ENCODE measurements at regions not wholly inside any gene's neighbourhood (a gene's known extent, or its start where the extent isn't known, plus 50 kb on each side); places are given as distances from the start of the nearest gene placed in this dataset.

- peaks cover 7% of the 10 kb centered on the region for H3K9me3 Mint-ChIP-seq
- TF ChIP-seq CTCF (IDR thresholded peaks at IDR 0.05) = no peak
- ATAC-seq (no peak), DNase-seq (no peak)
- H3K27me3 Mint-ChIP-seq = no peaks in the 10 kb centered on the region
- POLR2A ChIA-PET = no interaction called here
- no peak overlapping the region for H3K27ac Mint-ChIP-seq
- H3K4me3 Mint-ChIP-seq = no peak overlapping the region
- intact Hi-C loops (cut with micrococcal nuclease) = no loop called here
- H3K36me3 Mint-ChIP-seq (ENCODE audit: low read depth) = no peaks in the 10 kb centered on the region
- H3K4me1 Mint-ChIP-seq (ENCODE audit: low read depth) = no peaks in the 10 kb centered on the region
- CTCF ChIA-PET = no interaction called here
These were observed 252.8 kb upstream of the CHD6 start for GRCh38 chr20:41870869-41871462.

GRCh38 chr20:41869261-41869660, 251.1 kb upstream of the CHD6 start:
- H3K27me3 Mint-ChIP-seq = no peaks in the 10 kb centered on the region
- ATAC-seq (no peak), DNase-seq (no peak)
- no peaks in the 10 kb centered on the region for H3K4me1 Mint-ChIP-seq (ENCODE audit: low read depth)
- ChIA-PET CTCF (no interaction called here), POLR2A (no interaction called here)
- no peak for TF ChIP-seq CTCF (IDR thresholded peaks at IDR 0.05)
- intact Hi-C loops (cut with micrococcal nuclease) = no loop called here
- no peak overlapping the region for H3K27ac Mint-ChIP-seq
- no peak overlapping the region for H3K4me3 Mint-ChIP-seq
- H3K9me3 Mint-ChIP-seq = peaks cover 7% of the 10 kb centered on the region
- H3K36me3 Mint-ChIP-seq (ENCODE audit: low read depth) = no peaks in the 10 kb centered on the region

GRCh38 chr20:41865938-41866337, 247.8 kb upstream of the CHD6 start:
- TF ChIP-seq CTCF (IDR thresholded peaks at IDR 0.05) = no peak
- ChIA-PET POLR2A (no interaction called here), CTCF (no interaction called here)
- intact Hi-C loops (cut with micrococcal nuclease) = no loop called here
- Mint-ChIP-seq H3K4me3 (no peak overlapping the region), H3K4me1 (ENCODE audit: low read depth) (no peaks in the 10 kb centered on the region), H3K27me3 (no peaks in the 10 kb centered on the region), H3K27ac (no peak overlapping the region), H3K36me3 (ENCODE audit: low read depth) (no peaks in the 10 kb centered on the region), H3K9me3 (peaks cover 7% of the 10 kb centered on the region)
- ATAC-seq (no peak), DNase-seq (no peak)

GRCh38 chr20:41862476-41862875, 244.3 kb upstream of the CHD6 start:
- Mint-ChIP-seq H3K27me3 (no peaks in the 10 kb centered on the region), H3K36me3 (ENCODE audit: low read depth) (no peaks in the 10 kb centered on the region), H3K27ac (no peak overlapping the region), H3K9me3 (peaks cover 4% of the 10 kb centered on the region), H3K4me3 (no peak overlapping the region), H3K4me1 (ENCODE audit: low read depth) (no peaks in the 10 kb centered on the region)
- no peak for ATAC-seq
- no peak for TF ChIP-seq CTCF (IDR thresholded peaks at IDR 0.05)
- intact Hi-C loops (cut with micrococcal nuclease) = no loop called here
- no peak for DNase-seq
- ChIA-PET POLR2A (no interaction called here), CTCF (no interaction called here)

GRCh38 chr20:41861772-41862422, 243.7 kb upstream of the CHD6 start:
- no peak overlapping the region for H3K27ac Mint-ChIP-seq
- CTCF ChIA-PET = no interaction called here

More at GRCh38 chr20:41861772-41862422, 243.7 kb upstream of the CHD6 start:
- no peak for TF ChIP-seq CTCF (IDR thresholded peaks at IDR 0.05)
- no peaks in the 10 kb centered on the region for H3K36me3 Mint-ChIP-seq (ENCODE audit: low read depth)
- DNase-seq (no peak), ATAC-seq (no peak)
- H3K27me3 Mint-ChIP-seq = no peaks in the 10 kb centered on the region
- POLR2A ChIA-PET = no interaction called here
- intact Hi-C loops (cut with micrococcal nuclease) = no loop called here
- H3K4me3 Mint-ChIP-seq = no peak overlapping the region
- no peaks in the 10 kb centered on the region for H3K4me1 Mint-ChIP-seq (ENCODE audit: low read depth)
- H3K9me3 Mint-ChIP-seq = peaks cover 4% of the 10 kb centered on the region
